Erythroblast (primary cell): ENCODE measurements at regions not wholly inside any gene's neighbourhood (a gene's known extent, or its start where the extent isn't known, plus 50 kb on each side); places are given as distances from the start of the nearest gene placed in this dataset.

Experiments used
- GATA1 ChIP-seq: IDR thresholded peaks from 2 replicates; pipeline ENCODE4 v1.6.1; 2011; ENCODE audit warnings: low read depth, mild to moderate bottlenecking, control low read depth, low read length, moderate library complexity
- POLR2A ChIP-seq: IDR thresholded peaks from 2 replicates; pipeline ENCODE4 v1.6.1; 2011; ENCODE audit warnings: mild to moderate bottlenecking, low read length

DNA sequence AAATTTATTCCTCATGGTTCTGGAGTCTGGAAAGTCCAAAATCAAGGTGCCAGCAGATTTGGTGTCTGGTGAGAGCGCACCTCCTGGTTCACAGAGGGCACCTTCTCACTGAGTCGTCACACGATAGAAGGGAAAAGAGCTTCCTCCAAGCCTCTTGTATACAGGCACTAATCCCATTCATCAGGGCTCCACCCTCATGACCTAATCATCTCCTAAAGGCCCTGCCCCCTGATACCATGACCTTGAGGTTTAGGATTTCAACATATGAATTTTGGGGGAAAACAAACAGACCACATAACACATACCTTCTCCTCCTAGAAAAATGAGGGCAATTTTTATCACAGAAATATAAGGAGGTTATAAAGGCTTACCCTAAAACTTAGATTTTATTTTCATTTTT, 88.0 kb upstream of the NFIA start:
- TF ChIP-seq POLR2A (no peak), GATA1 (no peak)
